ENCODE measurements at regions not wholly inside any gene's neighbourhood (a gene's known extent, or its start where the extent isn't known, plus 50 kb on each side); places are given as distances from the start of the nearest gene placed in this dataset.

GRCh38 chr2:188170356-188170755 lies 121.3 kb upstream of the GULP1 start:
- TF ChIP-seq CTCF (conservative IDR thresholded peaks at IDR 0.05; ENCODE audit: low read depth, low read length) (no peak), EZH2 (IDR thresholded peaks at IDR 0.05; ENCODE audit: borderline replicate concordance, low read depth, low read length, poor library complexity, severe bottlenecking) (no peak)

All from A673 (cell line).